ENCODE measurements at regions not wholly inside any gene's neighbourhood (a gene's known extent, or its start where the extent isn't known, plus 50 kb on each side); places are given as distances from the start of the nearest gene placed in this dataset.

DNA sequence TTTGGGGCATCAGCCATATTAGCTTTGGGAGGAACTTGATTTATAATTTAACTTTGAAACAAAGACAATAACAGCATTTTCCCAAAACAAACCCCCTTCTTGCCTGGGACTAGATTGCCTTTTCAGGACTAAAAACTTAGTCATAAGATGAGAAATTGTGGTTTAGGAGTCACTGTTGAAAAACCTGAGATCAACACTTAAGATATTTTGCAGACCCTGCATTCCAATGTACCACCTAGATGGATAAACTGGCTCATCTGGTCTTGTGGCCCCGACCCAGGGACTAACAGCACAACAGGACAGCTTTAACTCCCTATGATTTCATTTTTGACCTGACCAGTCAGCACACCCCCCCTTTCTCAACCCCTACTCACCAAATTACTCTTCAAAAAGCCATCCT lies 1165.4 kb downstream of the XPNPEP1 start:
- no peak for DNase-seq

DNA sequence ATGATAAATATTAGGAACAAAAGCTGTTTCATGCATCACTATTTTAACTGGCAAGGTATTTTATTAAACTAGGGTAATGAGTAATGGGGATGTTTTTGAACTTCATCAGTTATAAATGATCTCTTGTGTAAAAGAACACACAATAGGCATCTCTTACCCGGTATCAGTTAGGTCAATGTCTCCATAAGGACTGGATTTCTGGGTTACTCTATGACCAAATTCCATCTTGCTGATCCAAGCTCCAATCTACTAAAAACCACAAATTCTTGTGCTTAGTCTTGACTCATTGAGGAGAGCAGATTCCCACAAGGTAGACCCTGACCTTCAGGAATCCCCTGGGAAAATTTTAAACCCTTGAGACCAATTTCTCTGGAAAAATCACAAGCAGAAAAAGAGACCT lies 1167.7 kb downstream of the XPNPEP1 start:
- DNase-seq, result no peak

DNA sequence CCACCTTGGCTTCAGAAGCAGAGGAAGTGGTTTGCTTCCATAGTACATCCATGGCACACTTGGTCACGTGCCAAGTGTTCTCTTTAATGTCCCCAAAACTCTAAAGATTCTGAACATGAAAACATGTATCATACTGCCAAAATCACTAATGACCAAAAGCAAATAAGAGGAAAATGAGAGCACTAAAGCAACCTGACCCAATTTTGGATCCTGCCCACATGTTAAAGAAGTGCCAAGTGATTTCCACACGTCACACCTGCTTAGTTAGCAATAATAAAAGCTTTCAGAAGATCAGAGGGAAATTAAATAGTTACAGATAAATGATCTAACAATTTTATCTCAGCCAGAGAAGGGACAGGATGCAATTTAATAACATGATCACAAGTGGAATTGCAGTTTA lies 1170.0 kb downstream of the XPNPEP1 start:
- DNase-seq, result no peak

DNA sequence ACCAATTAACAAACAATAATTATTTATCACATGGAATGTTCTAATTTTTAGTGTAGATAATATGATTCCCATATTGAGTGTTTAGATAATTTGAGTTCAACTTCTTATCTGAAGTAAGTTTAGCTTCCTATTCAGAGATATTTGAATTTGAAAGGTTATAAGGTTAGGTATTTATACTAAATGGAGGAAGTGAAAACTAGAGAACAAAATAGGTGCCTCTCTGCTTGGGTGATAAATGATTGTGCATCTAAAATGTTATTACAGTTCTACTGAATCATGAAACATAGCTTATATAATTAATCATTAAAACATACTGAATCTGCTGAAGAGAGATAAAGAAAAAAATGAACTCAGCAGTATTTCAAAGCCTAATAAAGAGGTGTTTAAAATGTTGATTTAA lies 1174.3 kb downstream of the XPNPEP1 start:
- no peak for DNase-seq

DNA sequence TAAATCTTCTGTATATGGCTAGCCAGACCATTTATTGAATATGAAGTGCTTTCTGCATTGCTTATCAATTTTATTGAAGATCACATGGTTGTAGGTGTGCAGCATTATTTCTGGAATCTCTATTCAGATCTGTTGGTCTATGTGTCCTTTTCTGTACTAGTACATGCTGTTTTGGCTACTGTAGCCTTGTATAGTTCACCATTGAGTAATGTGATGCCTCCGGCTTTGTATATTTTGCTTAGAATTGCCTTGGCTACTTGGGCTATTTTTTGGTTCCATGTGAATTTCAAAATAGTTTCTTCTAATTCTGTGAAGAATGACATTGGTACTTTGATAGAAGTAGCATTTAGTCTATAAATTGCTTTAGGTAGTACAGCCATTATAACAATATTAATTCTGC lies 1187.2 kb downstream of the XPNPEP1 start:
- DNase-seq, result no peak

DNA sequence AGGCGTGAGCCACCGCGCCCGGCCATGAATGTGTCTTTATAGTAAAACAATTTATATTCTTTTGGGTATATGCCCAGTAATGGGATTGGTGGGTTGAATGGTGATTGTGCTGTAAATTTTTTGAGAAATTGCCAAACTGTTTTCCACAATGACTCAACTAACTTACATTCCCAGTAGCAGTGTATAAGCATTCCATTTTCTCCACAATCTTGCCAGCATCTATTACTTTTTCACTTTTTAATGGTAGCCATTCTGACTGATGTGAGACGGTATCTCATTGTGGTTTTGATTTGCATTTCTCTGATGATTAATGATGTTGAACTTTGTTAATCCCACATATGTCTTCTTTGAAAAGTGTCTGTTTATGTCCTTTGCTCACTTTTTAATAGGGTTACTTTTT lies 1187.9 kb downstream of the XPNPEP1 start:
- DNase-seq, result no peak

DNA sequence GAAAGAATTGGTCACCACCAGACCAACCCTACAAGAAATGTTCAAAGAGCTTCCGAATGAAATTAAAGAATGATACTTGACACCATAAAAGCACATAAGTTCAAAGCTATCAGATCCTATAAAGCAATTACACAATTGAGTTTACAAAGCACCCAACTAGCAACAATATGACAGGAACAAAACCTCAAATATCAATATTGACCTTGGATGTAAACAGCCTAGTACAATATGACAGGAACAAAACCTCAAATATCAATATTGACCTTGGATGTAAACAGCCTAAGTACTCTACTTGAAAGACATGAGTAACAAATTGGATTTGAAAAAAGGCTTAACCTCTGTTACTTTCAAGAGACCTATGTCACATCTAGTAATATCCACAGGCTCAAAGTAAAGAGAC lies 1201.4 kb downstream of the XPNPEP1 start:
- DNase-seq, result no peak

DNA sequence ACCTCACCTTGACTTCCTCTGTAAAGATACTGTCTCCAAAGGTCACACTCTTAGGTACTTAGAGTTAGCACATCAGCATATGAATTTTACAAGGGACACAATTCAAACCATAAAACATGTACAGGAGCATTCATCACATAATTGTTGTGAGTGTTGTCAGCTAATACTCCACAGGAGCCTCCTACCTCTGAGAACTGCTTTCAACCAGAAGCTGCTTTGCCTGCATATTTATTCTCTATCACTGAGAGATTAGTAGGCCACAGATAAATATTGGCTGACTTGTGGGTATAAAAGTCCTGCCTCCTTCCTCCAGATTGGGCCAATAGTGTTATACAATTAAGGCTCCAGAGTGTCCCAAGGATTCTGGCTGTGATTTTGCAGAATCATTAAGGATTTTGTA lies 1207.0 kb downstream of the XPNPEP1 start:
- no peak for DNase-seq

DNA sequence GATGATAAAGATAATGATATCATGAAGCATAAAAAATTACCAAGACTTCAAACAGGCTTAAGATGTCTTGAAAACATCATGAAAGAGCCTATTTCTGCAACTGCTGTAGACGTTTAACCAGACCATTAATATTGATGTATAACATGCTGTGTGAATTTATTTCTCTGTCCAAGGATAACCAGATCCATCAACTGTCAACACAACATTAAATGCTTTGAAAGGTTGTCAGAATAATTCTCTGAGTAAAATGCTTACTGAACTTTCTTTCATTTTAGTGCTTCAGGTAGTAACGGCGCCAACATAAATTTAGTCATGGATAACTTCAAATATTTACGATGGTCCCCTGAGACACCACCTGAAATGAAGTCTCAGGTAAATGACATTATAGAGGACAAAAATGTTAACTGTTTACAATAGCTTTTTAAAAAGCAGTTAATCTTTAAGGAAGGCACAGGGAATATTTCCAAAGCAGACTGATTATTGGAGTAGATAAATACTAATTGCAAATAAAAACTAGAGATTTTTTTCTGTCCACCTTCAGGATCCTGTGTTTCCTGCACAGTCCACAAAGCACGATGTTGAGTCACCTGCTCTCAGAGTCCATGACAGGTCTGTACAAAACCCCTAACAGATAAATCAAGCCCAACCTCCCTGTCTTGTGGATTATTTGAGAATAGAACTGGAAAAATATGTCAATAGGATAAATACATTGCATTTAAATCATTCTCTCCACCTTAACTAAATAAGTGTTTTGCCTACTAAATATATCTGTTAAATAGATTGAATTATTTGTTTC lies 1213.2 kb downstream of the XPNPEP1 start:
- DNase-seq, result no peak

DNA sequence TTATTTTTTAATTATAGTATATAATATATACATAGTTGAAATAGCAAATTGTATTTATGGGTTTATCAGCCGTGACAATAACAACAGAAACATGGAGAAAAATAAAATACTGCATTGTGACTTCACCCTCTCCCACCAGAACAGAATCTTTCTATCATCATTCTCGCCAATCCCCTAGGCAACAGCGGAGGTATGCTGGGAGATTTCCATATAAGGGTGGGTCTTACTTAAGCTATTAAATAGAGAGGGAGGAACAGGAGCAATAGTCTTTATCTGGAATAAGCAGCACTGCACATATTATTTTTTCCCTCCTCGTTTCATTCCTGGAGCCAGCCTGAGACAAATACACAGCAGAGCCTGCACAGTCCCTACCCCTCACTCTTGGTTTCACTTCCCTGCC lies 1214.9 kb downstream of the XPNPEP1 start:
- DNase-seq, result no peak

DNA sequence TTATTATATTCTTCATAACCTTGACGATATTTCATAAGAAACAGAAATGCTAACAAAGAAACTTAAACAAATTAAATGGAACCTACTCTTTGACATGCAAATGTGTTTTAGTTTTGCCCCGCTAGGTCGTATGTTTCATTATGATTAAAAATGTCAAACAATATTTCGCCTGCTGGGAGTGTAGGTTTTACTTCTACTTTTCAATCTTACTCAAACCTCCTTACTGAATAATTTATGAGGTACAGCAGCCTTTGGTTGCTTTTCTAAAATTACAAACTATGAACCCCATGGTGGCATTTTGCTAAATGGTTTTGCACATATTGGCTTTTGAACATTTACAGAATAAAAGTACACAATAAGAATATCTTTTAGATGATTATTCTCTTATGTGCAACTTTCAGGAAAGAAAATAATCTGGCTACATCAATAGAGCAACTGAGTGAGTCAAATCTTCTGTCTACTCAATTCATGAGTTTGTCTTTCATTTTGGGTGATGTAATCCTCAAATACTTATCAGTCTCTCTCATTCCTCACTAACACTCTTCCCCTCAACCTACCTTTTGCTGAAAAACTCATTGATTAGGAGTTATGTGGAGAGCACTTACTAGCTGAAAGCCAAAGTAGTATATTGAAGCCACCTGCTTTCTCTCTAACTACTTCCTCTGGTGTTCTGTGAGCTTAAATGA lies 1226.4 kb downstream of the XPNPEP1 start:
- no peak for DNase-seq

DNA sequence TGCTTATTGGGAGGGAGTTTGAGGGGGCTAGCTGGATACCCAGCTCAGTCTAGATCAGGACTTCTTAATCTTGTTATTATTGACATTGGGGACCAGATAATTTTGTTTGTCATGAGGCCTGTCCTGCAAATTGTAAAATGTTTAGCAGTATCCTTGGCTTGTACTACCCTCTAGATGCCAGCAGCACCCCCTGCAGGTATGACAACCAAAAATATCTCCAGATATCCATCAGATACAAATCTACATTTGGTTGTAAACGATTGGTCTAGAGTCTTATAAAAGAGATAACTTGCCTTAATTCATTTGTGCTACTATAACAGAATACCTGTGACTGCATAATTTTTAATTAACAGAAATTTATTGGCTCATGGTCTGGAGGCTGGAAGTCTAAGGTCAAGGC lies 1232.2 kb downstream of the XPNPEP1 start:
- no peak for DNase-seq

DNA sequence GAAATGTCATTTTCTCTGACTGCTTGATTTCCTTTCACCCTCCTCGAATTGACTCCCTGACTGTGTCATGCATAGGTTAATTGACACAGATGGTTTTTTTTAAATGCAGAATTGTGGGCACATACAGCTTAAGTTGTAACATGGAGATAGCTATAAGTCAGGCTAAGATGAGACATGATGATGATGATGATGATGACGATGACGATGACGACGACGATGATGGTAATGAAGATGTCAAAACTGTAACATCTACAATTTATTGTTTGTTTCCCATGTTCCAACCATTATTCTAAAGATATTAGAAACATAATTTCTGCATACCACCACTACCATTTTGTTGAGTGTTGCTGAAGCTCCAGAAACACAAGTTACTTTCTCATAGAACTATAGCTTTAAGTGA lies 1232.8 kb downstream of the XPNPEP1 start:
- DNase-seq, result no peak

DNA sequence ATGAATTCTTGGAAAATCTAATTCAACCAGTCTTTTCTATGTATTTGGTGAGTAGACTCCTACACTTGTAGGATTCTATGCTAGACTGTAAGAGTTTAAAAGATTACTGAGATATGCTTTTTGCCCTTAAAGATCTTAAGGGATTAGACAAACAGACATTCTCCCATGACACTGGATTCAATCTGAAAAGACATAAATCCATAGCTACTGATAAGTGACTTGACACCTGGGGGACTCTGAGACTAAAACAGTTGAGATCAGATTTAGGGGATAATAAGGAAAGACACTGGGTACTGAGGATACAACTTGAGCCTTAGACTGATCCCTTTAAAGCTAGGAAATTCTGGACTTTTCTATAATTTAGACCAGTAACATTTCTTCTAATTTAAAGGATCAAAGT lies 1233.4 kb downstream of the XPNPEP1 start:
- DNase-seq, result no peak

DNA sequence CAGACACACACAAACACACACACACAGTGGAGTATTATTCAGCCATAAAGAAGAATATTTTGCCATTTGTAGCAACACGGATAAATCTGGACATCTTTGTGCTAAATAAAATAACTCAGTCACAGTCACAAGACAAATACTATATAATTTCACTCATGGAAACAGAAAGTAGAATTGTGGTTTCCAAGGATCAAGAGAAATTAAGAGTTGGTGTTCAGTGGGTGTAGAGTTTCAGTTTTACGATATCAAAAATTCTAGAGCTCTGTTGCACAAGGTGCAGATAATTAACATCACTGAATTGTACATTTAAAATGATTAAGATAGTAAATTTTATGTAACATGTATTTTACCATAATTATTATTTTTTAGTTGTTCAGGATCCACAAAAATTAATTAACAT lies 1235.0 kb downstream of the XPNPEP1 start:
- no peak for DNase-seq

DNA sequence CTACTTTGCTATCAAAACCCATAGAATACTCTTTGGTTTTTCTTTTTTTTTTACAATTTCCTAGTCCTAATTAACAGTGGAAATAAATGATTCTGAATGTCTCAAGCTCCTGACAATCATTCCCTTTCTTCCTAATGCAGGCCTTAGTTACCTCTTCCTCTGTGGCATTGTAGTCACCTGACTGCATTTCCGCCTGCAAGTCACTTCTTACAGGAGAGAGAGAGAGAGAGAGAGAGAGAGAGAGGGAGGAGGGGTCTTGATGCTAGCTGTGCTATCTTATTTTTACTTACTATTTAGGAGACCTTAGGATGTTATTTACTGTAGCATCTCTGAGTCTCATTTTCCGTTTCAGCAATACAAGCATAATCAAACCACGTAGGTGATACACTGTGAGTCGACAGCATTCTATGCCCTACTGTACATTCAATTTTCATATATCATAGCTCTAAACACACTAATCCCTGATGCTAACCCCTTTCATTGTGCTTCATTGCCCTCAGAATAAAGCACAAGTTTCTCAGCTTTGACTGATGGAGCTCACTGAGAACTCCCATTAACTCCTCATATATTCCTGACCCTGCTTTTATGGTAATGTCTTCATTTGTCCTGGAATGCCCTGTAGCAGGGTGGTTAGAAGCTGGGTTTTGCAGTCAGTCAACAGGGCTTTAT lies 1237.3 kb downstream of the XPNPEP1 start:
- no peak for DNase-seq

DNA sequence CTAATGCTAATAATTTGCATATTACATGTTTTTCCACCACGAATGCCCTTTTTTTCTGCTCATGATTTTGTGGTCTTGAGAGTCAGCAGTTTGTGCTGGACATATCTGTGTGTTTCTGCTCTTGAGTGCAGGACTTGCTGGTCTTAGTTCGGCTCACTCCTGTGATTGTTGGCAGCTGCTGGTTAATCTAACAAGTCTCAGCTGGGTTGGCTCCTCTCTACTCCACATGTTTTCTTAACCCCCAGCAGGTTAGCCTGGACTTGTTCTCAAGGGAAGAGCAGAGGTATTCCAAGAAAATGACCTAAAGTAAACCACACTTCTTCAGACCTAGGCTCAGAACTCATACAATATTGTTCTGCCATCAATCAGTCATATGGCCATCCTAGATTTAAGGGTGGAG lies 1238.9 kb downstream of the XPNPEP1 start:
- no peak for DNase-seq

DNA sequence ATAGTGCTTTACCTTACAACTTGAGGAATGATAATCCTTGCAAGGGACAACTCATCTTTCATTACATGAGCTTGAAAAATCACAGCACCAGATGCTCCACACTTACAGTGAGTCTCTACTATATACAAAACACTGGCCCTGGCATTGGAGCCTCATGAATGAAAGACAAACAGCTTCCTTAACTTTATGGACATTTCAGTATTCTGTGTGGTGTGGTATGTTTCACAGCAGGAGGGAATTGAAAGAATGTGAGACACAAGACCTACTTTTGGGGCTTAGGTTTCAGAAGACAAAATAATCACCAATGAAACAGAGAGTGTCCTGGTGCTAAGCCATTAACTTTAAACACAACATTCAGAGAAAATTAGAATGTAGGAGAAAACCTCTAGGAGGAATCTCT lies 1249.6 kb downstream of the XPNPEP1 start:
- no peak for DNase-seq

DNA sequence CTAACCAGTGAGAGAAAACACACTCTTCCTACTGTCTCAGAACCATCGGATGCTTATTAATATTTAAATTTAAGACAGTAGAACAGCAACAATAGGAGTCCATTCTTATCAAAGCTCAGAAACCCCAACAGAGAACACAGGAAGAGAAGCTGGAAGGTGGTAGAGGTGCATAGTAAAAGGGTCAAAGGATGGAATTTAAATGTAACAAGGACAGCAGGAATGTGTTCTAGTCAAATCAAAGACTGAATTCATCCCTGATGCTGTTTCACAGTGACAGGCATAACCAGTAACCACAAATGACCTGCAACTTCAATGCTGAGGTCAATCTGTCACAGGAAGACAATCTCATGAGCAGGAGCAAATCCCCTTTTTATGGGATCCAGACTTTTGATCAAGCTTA lies 1259.7 kb downstream of the XPNPEP1 start:
- no peak for DNase-seq

DNA sequence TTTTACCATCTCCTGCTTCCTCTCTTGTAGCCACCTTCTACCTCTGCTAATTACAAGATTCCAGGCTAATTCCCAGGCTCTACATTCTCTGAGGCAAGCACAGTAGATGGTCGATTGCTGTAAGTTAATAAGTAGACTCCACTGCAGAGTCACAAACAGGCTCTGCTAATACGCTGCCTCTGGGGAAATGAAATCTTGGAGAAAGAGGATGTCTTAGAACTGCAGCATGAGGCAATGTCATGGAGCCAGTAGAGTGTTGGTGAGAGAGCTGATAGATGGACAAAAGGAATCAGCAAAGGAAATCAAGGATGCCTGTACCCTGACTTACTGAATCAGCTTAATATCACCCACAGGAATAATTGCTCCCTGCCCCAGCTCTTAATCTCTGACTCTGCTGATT lies 1260.3 kb downstream of the XPNPEP1 start:
- no peak for DNase-seq

DNA sequence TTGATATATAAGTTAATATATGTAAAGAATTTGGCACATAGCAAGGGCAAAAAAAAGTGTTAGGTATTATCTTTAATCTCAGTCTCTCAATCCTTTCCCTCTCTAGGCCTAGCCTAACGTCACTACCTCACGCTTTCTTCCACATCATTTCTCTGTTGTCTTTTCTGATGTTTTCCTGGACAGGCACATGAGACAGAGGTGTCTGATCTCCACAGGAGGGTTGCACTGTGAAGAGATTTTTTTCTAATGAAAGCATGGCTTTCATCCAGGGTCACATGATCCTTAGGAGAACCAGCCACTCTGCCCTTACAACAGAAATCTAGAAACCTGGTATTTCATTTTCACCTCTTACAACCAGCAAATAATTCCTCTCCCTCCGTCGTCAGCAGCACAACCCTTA lies 1268.3 kb downstream of the XPNPEP1 start:
- DNase-seq, result no peak

DNA sequence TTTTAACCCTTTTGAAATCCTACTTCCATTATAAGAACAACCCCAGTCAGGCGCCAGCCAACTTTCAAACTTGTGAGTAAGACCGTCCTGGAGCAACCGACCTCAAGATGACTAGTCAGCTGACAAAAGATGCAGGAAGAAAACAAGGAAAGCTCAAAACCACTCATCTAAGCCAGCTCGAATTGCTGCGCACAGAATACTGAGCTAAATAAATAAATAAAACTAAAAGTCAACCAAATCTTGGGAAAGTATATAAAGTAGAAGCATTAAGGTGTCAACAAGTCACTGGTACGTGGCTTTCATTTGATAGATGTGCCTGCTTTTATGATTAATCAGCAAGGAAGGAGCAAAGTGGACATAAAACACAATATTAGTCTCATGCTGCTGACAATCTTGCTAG lies 1269.8 kb downstream of the XPNPEP1 start:
- DNase-seq, result no peak

DNA sequence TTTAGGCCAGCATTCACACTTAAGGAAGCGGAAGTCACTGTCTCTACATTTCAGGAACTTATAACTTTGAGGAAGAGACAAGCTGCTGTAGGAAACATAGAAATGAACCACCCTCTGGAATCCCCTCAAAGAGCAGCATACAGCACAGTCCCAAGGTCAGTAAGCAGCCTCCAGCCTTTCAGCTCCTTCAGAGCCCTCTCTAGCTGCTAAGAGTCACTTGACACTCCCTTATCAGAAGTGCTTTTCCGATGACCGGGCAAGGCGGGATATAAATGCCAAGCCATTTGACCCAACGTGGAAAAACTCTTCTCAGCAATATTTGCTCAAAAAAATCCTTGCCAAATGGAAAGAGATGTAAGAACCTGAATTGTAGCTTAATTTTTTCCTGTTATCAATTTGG lies 1284.3 kb downstream of the XPNPEP1 start:
- DNase-seq, result no peak

DNA sequence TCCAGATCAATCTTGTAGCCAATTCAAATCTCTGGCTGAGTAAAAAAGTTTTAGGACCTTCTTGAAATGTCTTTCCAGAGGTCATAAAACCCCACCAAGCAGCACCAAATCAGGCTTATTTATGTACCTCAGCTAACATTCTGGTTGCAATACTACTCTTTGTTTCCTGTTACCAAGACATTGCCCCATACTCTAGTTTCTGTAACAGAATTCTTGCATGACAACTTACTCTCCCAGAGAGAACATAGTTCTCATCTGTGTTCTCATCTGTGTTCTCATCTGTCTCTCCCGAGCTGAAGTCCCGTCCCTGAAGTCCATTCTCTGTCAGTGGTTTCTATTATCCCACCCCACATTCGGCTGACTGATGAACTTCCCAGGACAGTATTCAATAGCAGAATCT lies 1285.1 kb downstream of the XPNPEP1 start:
- no peak for DNase-seq

All from hematopoietic multipotent progenitor cell treated with erythropoietin and hydrocortisone succinate and interleukin-3 and kit ligand, for 6 days (in vitro differentiated cells).